ENCODE measurements at regions not wholly inside any gene's neighbourhood (a gene's known extent, or its start where the extent isn't known, plus 50 kb on each side); places are given as distances from the start of the nearest gene placed in this dataset.

GRCh38 chr12:91551242-91551641, 368.6 kb upstream of the DCN start:
- Histone ChIP-seq H3K27me3 (ENCODE audit: insufficient read depth, low read length, poor library complexity) (no peaks in the 10 kb centered on the region), H3K4me3 (ENCODE audit: low read depth in 1 of 2, low read length in 2 of 2) (no peak overlapping the region), H4K20me1 (ENCODE audit: insufficient read depth, low read length) (no peaks in the 10 kb centered on the region), H3K4me1 (ENCODE audit: insufficient read depth, low read length) (no peaks in the 10 kb centered on the region), H3K27ac (ENCODE audit: low read length) (no peak overlapping the region), H3K9ac (ENCODE audit: low read depth, low read length) (no peak overlapping the region), H2AFZ (ENCODE audit: low read depth, low read length) (no peak overlapping the region), H3K36me3 (ENCODE audit: insufficient read depth, low read length) (no peaks in the 10 kb centered on the region), H3K79me2 (ENCODE audit: insufficient read depth, low read length) (no peaks in the 10 kb centered on the region), H3K4me2 (ENCODE audit: insufficient read depth, low read length) (no peak overlapping the region), H3K9me3 (ENCODE audit: insufficient read depth, low read length, severe bottlenecking) (no peaks in the 10 kb centered on the region)
- DNase-seq: no peak
- ATAC-seq (ENCODE audit: insufficient read depth, low read depth): no peak
- TF ChIP-seq CTCF (IDR thresholded peaks at IDR 0.05; ENCODE audit: borderline replicate concordance, extremely low read depth, low read length, poor library complexity, severe bottlenecking): no peak
- TF ChIP-seq EZH2 (IDR thresholded peaks at IDR 0.05; ENCODE audit: borderline replicate concordance, low read depth, low read length, severe bottlenecking): no peak

GRCh38 chr12:91542666-91543065, 360.0 kb upstream of the DCN start:
- TF ChIP-seq EZH2 (IDR thresholded peaks at IDR 0.05; ENCODE audit: borderline replicate concordance, low read depth, low read length, severe bottlenecking) (no peak), CTCF (IDR thresholded peaks at IDR 0.05; ENCODE audit: borderline replicate concordance, extremely low read depth, low read length, poor library complexity, severe bottlenecking) (no peak)
- Histone ChIP-seq H3K27ac (ENCODE audit: low read length) (no peak overlapping the region), H3K4me2 (ENCODE audit: insufficient read depth, low read length) (no peak overlapping the region)

GRCh38 chr12:91542067-91542466, 359.4 kb upstream of the DCN start:
- Histone ChIP-seq H3K79me2 (ENCODE audit: insufficient read depth, low read length) (no peaks in the 10 kb centered on the region), H3K9me3 (ENCODE audit: insufficient read depth, low read length, severe bottlenecking) (no peaks in the 10 kb centered on the region), H3K27me3 (ENCODE audit: insufficient read depth, low read length, poor library complexity) (no peaks in the 10 kb centered on the region), H3K4me3 (ENCODE audit: low read depth in 1 of 2, low read length in 2 of 2) (no peak overlapping the region), H3K27ac (ENCODE audit: low read length) (no peak overlapping the region), H3K4me1 (ENCODE audit: insufficient read depth, low read length) (no peaks in the 10 kb centered on the region), H3K36me3 (ENCODE audit: insufficient read depth, low read length) (no peaks in the 10 kb centered on the region), H3K4me2 (ENCODE audit: insufficient read depth, low read length) (no peak overlapping the region), H3K9ac (ENCODE audit: low read depth, low read length) (no peak overlapping the region), H4K20me1 (ENCODE audit: insufficient read depth, low read length) (no peaks in the 10 kb centered on the region), H2AFZ (ENCODE audit: low read depth, low read length) (no peak overlapping the region)
- TF ChIP-seq EZH2 (IDR thresholded peaks at IDR 0.05; ENCODE audit: borderline replicate concordance, low read depth, low read length, severe bottlenecking): no peak
- TF ChIP-seq CTCF (IDR thresholded peaks at IDR 0.05; ENCODE audit: borderline replicate concordance, extremely low read depth, low read length, poor library complexity, severe bottlenecking): no peak
- ATAC-seq (ENCODE audit: insufficient read depth, low read depth) (no peak), DNase-seq (no peak)

More at GRCh38 chr12:91542666-91543065, 360.0 kb upstream of the DCN start:
- ATAC-seq (ENCODE audit: insufficient read depth, low read depth) (no peak), DNase-seq (no peak)
- H2AFZ ChIP-seq (ENCODE audit: low read depth, low read length): no peak overlapping the region
- H3K9ac ChIP-seq (ENCODE audit: low read depth, low read length): no peak overlapping the region
- no peaks in the 10 kb centered on the region for H3K36me3 ChIP-seq (ENCODE audit: insufficient read depth, low read length)
- no peaks in the 10 kb centered on the region for H3K4me1 ChIP-seq (ENCODE audit: insufficient read depth, low read length)
- H3K4me3 ChIP-seq (ENCODE audit: low read depth in 1 of 2, low read length in 2 of 2): no peak overlapping the region
- no peaks in the 10 kb centered on the region for H4K20me1 ChIP-seq (ENCODE audit: insufficient read depth, low read length)
- H3K27me3 ChIP-seq (ENCODE audit: insufficient read depth, low read length, poor library complexity): no peaks in the 10 kb centered on the region
- H3K9me3 ChIP-seq (ENCODE audit: insufficient read depth, low read length, severe bottlenecking): no peaks in the 10 kb centered on the region
- H3K79me2 ChIP-seq (ENCODE audit: insufficient read depth, low read length): no peaks in the 10 kb centered on the region

GRCh38 chr12:91538418-91538817, 355.8 kb upstream of the DCN start:
- no peak overlapping the region for H3K9ac ChIP-seq (ENCODE audit: low read depth, low read length)
- no peaks in the 10 kb centered on the region for H3K27me3 ChIP-seq (ENCODE audit: insufficient read depth, low read length, poor library complexity)
- H2AFZ ChIP-seq (ENCODE audit: low read depth, low read length): no peak overlapping the region
- H3K27ac ChIP-seq (ENCODE audit: low read length): no peak overlapping the region
- H3K4me1 ChIP-seq (ENCODE audit: insufficient read depth, low read length): no peaks in the 10 kb centered on the region
- peaks cover 7% of the 10 kb centered on the region for H3K9me3 ChIP-seq (ENCODE audit: insufficient read depth, low read length, severe bottlenecking)
- H3K36me3 ChIP-seq (ENCODE audit: insufficient read depth, low read length): no peaks in the 10 kb centered on the region
- TF ChIP-seq EZH2 (IDR thresholded peaks at IDR 0.05; ENCODE audit: borderline replicate concordance, low read depth, low read length, severe bottlenecking) (no peak), CTCF (IDR thresholded peaks at IDR 0.05; ENCODE audit: borderline replicate concordance, extremely low read depth, low read length, poor library complexity, severe bottlenecking) (no peak)
- no peaks in the 10 kb centered on the region for H4K20me1 ChIP-seq (ENCODE audit: insufficient read depth, low read length)
- H3K79me2 ChIP-seq (ENCODE audit: insufficient read depth, low read length): no peaks in the 10 kb centered on the region
- DNase-seq: no peak
- H3K4me3 ChIP-seq (ENCODE audit: low read depth in 1 of 2, low read length in 2 of 2): no peak overlapping the region
- no peak for ATAC-seq (ENCODE audit: insufficient read depth, low read depth)
- H3K4me2 ChIP-seq (ENCODE audit: insufficient read depth, low read length): no peak overlapping the region
